Peyer's patch (tissue), 4 donors: ENCODE measurements at regions not wholly inside any gene's neighbourhood (a gene's known extent, or its start where the extent isn't known, plus 50 kb on each side); places are given as distances from the start of the nearest gene placed in this dataset.

ENCODE experiments used
- POLR2A ChIP-seq, 2 donors: fragments of 450-650 bp; IDR thresholded peaks; one replicate each; pipeline ENCODE4 v1.5.1; 2017; ENCODE audit warnings: antibody characterized with exemption in 2 of 2, mild to moderate bottlenecking in 2 of 2, moderate library complexity in 2 of 2
- TF ChIP-seq, protein P1 (sequence below), 6 experiments: fragments of 450-650 bp in 4 of 6; fragments of 200-600 bp in 2 of 6; sonication (generic) in 1 of 6; IDR thresholded peaks; one replicate each; pipeline ENCODE4 v1.5.1; 2017 to 2019; ENCODE audit warnings: antibody characterized with exemption in 6 of 6, mild to moderate bottlenecking in 3 of 6, moderate library complexity in 1 of 6

DNA sequence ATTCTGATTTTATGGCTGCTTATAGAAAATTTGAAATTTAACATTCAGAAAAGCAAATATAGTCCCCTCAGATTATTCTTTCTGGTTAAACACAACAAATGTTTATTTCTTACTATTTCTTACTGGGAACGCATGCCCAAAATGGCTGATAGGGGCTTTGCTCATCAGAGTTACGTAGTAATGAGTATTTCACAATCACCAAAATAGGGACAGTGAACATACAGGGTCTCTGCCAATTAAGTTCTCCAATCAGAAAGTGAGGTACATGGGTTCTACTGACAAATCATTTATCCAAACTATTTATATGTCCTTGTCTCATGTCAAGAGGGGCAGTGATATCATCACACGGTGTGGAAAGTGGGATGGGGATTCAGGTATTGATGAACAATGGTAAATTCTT lies 154.5 kb downstream of the BCHE start:
- no peak for TF ChIP-seq POLR2A (IDR thresholded peaks at IDR 0.05)
- TF ChIP-seq, protein P1, sequence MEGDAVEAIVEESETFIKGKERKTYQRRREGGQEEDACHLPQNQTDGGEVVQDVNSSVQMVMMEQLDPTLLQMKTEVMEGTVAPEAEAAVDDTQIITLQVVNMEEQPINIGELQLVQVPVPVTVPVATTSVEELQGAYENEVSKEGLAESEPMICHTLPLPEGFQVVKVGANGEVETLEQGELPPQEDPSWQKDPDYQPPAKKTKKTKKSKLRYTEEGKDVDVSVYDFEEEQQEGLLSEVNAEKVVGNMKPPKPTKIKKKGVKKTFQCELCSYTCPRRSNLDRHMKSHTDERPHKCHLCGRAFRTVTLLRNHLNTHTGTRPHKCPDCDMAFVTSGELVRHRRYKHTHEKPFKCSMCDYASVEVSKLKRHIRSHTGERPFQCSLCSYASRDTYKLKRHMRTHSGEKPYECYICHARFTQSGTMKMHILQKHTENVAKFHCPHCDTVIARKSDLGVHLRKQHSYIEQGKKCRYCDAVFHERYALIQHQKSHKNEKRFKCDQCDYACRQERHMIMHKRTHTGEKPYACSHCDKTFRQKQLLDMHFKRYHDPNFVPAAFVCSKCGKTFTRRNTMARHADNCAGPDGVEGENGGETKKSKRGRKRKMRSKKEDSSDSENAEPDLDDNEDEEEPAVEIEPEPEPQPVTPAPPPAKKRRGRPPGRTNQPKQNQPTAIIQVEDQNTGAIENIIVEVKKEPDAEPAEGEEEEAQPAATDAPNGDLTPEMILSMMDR (IDR thresholded peaks at IDR 0.05): no peak
